HG02571 (cell line): ENCODE measurements at regions not wholly inside any gene's neighbourhood (a gene's known extent, or its start where the extent isn't known, plus 50 kb on each side); places are given as distances from the start of the nearest gene placed in this dataset.
"Not testable (repeated sequence)": the region's sequence is repeated elsewhere in the genome, so short reads cannot be mapped to it uniquely, and the experiment has no call there.

Source experiments
- ATAC-seq: cut with Tn5 transposase; IDR thresholded peaks from one replicate; pipeline ENCODE4 v1.9.1; 2021; ENCODE audit warnings: mild to moderate bottlenecking, moderate library complexity; ENCODE audit not compliant: unreplicated experiment

DNA sequence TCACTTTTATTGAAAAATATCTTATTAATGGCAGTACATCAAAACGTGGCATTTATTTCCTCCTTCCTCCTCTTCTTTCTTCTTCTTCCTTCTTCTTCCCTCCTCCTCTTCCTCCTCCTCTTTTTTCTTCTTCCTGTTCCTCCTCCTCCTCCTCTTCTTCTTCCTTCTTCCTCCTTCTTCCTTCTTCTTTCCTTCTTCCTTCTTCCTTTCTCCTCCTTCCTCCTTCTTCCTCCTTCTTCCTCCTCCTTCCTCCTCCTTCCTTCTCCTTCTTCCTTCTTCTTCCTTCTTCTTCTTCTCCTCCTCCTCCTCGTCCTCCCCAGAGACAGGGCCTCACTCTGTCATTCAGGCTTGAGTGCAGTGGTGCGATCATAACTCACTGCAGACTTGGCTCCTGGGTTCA is 457.2 kb downstream of the AEBP2 start:
- ATAC-seq, result no peak

DNA sequence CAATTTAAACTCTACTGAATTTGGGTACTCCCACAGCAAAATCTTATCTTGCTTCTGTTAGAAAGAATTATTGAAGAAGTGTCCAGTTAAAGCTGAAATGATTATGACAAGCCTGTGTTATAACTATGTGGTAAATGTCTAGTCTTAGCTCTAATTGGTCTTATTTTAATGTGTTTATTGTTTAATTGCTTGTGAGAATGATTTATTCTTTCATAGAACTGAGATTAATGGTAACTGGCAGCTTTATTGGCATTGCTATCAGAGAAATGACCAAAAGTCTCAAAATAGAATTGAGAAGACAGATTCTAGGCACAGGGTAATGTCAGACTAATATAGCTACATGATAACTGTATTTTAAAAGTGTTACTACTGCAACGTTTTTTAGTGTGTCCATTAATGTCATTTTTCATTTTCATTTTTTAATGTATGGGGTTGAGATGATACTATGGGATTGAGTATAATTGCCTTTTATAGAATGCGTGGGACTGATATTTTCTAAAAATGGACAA is 458.7 kb downstream of the AEBP2 start:
- no peak for ATAC-seq

DNA sequence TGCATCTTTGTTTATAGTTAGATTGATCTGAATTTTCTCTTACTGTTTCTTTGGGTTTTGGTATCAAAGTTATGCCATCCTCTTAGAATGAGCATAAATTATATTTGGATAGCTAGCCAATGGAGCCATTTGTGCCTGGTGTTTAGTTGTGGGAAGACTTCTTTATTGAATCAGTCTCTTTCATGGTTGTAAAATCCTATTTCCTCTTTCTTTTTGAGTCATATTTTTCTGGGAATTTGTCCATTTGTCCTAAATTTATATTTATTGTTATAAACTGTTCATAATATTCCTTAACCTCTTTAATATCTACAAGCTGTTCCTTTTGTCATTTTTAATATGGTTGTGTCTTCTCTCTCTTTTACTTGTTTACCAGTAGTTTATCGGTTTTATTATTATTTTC is 462.5 kb downstream of the AEBP2 start:
- ATAC-seq, result no peak

DNA sequence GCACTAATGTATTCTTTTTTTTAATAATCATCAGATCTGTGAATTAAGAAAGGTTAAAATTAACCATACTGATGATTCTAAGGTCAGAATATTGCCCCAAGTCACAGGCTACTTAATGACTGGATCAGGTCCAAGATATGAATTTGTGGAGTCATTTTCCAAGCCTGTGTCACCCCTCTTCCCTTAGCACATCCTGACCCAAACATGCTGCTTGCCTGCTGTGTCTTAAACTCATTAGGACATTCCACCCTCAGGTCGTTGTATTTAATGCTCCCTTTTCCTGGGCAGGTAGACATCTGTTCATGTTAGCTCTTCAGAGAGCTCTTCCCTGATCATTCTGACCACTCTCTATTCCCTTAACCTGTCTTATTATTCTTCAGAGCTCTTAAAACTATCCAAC is 463.5 kb upstream of the PDE3A start:
- ATAC-seq, result no peak

DNA sequence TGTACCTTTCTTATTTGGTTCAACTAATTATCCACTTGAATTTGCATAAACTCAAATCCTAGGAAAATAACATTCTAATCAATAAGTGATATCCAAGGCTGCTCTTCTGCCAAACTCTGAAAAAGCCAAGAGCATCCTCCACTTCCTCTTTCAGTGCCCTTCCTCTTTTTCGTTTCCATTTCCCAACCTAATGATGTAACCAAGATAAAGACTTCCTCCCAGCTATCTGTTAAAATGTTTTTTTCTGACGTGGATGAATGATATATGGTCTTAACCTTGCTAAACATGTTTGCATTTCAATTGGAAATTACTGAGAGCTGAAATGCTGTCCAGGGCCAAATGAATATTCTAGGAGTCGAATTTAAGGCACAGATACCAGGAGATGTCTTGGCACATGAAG is 459.5 kb upstream of the PDE3A start:
- no peak for ATAC-seq

DNA sequence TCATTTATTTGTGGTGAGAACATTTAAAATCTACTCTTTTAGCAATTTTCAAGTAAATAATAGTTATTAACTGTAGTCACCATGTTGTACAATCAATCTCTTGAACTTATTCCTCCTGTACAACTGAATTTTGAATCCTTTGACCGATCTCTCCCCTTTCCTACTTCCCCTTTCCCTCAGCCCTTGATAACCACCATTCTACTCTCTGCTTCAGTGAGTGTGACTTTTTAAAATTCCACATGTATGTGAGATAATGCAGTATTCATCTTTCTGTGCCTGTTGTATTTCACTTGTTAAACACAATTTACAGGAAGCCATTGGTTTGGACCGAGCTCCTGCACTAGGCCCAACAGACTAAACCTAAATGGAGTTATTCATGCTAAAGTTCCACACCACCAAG is 458.9 kb upstream of the PDE3A start:
- ATAC-seq, result no peak

DNA sequence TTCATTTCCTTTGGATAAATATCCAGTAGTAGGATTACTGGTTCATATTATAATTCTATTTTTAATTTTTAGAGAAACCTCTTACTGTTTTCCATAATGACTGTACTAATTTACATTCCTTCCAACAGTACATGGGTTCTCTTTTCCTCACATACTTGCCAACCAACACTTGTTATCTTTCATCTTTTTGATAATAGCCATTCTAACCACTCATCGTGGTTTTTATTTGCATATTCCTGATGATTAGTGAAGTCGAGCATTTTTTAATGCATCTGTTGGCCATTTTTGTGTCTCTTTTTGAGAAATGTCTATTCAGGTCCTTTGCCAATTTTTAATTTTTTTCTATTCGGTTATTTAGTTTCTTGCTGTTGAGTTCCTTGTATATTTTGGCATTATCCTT is 457.7 kb upstream of the PDE3A start:
- ATAC-seq, result no peak

DNA sequence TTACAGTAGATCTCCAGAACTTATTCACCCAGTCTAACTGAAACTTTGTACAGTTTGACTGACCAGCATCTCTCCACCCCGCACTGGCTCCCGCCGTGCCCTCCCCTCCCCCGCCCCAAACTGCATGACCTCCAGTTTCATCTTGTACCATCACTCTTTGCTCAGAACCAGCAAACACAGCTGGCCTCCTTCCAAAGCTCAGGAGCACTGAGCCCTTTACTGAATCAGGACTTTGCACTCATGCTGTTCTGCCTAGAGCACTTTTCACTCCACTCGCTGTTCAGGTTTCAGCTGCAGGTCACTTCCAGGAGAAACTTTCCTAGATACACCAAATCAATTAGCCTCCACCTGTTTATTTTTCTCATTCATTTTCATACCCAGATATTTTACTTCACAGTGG is 455.3 kb upstream of the PDE3A start:
- no peak for ATAC-seq

DNA sequence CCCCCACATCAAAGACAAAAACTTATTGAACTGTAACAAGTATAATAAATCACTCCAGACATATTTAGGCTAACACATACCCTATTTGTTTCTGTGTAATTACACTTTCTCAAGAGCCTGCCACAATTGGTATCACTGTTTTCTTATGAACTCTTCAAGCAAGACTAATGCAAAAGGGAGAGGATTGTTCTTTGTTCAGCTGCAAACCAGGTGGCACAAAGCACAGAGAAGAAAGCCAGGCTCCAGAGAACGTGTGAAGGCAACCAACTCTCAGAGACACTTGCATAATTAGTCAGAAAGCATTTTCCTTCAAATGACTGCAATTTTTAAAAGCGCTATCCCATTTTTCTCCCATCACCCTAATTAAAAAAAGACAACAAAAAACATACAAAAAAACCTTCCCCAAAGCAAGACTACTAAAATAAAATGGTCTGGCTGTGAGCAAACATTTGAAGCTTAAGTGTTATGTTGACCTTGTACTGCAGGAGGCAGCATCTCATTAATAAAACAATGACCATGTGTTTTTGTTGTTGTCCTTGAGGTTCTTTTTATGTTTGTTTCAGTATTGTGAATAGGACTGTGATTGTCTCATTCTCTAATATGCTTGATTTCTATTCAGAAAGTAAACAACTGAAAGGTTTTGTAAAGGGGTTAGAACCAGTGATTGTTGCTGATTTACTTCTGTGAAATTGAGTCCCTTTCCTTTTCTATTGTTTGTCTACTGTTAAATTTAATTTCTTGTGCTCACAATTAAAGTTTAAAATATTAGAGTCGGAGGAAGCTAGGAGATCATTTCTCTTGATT is 452.7 kb upstream of the PDE3A start:
- ATAC-seq, result no peak

DNA sequence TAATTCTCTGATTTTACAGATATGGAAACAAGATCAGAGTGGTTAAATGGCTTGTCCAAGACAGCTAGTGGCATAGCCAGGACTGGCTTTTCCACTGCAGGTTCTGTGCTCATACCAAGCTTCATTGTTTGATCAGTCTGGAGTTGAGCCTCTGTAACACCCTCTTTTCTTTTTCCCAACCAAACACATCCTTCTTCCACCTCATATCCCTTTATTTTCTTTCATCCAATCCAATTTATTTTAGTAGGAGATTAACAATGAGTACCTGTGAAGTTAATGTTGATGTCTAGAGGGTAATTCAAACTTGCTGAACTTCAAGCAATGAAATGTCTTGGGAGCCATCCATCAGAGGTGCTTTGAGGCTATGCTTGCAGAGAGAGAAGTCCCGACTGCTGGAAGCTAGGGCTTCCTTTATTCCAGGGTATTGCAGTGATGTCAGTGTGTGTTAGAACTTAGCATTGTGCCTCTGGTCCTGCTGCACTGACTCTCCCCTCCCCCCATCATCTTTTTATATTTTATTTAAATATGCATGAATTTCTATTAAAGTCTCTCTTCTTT is 452.1 kb upstream of the PDE3A start:
- ATAC-seq, result no peak

DNA sequence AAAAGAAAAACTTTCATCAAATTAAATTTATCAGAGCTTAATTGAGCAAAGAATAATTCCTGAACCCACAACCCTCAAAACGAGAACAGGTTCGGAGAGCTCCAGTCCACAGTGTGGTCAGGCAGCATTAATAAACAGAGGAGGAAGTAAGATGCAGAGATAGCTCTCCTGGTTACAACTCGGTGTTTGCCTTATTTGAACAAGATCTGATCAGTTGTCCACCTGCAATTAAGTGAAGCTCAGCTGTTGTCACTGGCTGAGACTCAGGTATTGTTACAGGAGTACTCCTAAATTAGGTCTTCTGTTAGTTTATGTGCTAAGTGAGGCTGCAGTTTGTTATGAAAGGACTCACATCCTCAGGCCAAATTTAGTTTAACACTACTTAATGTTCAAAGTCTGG is 451.4 kb upstream of the PDE3A start:
- ATAC-seq, result no peak

DNA sequence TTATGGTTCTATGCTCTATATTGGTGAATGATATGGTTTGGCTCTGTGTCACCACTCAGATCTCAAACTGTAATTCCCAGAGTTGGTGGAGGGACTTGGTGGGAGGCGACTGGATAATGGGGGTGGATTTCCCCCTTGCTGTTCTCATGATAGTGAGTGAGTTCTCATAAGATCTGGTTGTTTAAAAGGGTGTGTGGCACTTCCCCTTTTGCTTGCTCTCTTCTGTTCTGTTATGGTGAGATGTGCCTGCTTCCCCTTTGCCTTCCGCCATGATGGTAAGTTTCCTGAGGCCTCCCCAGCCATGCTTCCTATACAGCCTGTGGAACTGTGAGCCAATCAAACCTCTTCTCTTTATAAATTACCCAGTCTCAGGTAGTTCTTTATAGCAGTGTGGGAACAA is 446.6 kb upstream of the PDE3A start:
- not testable (repeated sequence) for ATAC-seq

DNA sequence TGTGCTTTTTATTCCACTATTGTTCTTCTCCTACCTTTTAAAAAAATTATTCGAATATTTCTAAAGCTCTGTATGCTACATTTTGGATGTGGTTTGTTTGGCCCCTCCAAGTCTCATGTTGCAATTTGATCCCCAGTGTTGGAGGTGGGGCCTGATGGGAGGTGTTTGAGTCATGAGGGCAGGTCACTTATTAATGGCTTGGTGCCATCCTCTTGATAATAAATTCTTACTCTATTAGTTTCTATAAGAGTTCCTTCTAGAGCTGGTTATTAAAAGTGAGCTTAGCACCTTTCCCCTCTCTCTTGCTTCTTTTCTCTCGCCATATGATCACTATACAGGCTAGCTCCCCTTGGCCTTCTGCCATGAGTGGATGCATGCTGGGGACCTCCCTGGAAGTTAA is 445.6 kb upstream of the PDE3A start:
- ATAC-seq, result no peak

DNA sequence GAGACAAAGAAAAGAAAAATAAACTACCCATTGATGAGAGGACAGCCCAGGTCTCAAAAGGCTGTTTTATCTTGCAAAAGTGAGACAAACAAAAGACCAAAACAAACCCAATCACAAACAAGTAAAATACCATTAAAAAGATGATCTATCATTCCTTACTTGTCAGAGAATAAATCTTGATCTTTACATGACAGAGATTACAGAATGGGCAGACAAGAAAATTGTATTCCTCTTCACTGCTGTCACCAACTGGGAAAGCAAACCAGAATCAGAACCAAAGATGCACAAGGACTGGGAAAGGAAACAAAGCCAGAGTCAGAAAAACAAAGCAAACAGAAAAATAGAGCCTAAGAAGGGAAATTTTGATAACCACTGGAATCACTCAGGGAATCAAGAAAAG is 444.0 kb upstream of the PDE3A start:
- no peak for ATAC-seq

DNA sequence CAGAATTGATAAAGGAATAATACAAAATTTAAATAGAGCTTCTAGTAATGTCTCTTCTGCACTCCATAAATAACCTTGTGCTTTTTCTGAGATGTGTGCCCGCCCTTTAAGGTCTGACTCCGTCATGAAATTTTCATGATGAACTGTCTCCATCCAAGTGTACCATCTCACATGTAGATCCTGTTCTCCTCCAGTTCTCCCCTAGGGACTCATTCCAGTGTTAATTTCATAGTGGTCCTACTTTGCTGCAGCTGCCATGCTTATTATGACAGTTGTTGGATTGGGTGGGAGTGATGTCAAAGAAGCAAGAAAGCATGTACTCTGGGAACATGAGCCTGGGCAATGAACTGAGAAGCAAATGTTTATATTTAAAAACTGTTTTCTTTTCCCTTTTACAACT is 442.5 kb upstream of the PDE3A start:
- ATAC-seq, result no peak

DNA sequence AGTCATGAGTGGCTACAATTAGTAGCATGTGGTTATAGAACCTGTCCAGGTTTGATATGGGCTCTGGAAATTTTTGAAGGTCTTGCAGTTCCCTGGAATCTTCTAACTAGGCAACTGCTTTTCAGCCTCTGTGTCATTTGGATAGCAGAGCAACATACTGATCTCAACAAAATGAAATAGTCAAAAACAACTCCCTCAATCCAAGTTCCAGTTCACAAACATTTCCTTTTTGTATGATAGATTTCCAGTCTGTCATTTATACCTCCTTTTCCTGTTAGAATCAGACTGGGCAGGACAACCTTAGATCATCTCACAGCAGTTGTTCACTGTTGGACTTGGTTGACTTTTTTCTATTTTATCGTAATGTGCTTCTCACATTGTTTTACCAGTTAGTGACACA is 442.1 kb upstream of the PDE3A start:
- ATAC-seq, result no peak

DNA sequence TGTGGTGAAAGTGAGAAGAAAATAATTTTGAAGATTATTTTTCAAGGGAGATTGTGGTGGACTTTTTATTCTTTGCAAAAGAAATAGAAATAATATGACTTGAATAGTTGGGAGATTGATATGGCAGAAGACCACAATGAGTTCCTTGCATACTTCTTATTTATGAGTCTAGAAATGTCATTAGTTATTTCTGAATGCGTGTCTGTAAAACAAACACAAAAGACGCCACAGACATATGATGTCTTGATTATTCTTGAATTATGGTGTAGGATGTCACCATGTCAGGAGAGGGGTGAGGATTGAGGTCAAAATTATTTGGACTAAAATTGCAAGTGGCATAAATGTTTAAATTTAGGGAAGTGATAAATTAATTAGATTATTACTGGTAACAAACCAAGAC is 440.7 kb upstream of the PDE3A start:
- ATAC-seq, result no peak

DNA sequence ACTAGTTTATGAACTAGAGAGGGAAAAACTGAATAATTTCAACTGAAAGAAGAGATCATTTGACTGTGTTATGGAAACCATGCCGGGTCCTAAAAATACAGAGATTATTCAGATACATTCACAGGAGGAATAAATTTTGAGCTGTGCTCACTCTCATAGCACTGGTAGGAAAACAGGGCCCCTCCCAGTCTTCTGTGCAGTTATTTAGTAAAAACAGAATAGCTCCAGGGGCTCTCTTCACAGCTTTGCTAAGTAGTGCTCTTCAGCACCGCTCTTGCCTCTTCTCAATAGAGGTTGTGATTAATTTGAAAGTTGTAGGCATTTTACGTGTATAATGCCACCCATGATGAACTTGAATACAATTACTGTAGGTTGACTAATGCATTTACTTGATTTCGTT is 435.9 kb upstream of the PDE3A start:
- ATAC-seq, result no peak

DNA sequence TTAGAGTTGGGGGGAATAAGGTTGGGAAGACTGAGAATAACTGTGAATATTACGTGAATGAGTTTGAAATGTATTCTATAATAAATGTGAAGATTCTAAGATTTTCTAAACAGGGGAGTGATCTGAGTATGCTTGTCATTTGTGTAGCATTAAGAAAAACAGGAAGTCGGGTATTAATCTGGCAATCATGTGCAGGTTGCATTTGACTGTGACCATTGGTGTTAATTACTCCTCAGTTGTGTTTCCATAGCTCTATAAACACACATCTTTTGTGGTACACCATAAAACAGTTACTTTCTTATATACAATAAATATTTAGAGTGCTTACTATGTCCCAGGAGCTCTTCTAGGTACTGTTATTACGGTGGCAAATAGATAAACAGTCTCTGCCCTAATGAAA is 434.4 kb upstream of the PDE3A start:
- no peak for ATAC-seq

DNA sequence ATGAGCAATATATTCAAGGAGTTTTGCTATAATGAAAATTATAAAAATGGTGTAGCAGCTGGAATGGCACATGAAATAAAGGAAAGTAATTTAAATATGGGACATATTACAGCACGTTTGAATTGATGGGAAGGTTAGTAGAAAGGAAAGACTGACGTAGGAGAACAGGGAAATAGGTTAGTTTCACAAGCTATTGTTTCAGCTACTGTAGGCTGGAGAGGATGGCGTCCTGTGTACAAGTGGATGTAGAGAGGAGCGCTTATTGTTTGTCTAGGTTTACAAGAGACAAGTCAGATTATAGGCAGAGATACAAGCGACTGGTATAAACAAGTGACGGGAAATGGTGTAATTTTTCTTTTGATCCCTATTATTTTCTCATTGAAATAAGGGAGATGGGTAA is 431.2 kb upstream of the PDE3A start:
- no peak for ATAC-seq

DNA sequence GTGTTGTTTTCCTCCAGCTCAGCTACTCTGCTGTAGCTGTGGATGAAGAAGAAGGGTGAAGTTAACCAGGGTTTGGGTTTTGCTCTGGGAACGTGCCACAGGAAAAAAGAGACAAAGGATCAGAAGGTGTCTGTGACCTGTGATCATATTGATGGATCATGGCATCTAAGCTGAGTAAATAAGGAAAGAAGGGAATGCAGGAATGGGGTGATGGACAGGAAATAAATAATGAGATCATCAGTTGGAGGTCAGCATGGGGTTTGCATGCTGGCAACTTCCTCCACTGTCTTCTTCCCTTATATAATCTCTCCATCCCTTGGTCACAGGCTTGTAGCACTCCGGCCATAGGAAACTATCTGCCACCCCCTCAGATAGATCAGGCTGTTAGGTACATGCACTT is 430.3 kb upstream of the PDE3A start:
- ATAC-seq, result no peak

DNA sequence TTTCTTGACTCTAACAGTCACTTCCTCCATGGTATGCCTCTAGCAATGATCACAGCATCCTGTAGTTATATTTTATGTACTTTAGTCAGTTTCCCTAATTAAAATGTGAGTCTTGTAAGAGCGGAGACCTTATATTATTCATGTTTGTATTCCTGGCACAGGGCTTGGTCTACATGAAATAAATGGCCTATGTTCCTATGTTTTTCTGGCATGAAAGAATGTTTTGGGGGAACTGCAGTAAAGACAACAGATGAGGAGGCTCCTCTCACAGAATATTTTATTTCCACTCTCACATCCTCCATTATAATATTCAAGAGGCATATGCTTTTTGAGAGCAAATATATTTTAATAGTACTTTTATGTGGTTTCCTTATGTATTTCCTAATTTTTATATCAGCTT is 429.8 kb upstream of the PDE3A start:
- ATAC-seq, result no peak

DNA sequence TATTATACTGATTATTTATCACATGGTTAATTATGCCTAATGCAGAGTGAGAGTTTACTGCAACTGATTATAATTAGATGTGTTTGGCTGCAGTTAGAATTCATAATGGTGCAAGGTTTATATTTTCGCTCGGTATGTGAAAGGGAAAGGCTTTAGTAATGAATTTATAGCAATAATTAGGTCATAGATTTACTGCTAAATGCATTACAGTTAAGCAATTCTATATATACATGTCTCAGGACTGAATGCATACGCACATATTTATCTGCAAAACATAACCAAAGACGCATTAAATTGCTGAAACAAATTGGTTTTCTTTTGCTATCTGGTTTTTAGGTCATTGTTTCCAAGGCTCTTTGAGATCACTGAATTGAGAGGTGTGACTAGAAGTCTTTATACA is 428.1 kb upstream of the PDE3A start:
- ATAC-seq, result no peak
